HEK293T (cell line): ENCODE measurements at regions not wholly inside any gene's neighbourhood (a gene's known extent, or its start where the extent isn't known, plus 50 kb on each side); places are given as distances from the start of the nearest gene placed in this dataset.

ENCODE experiments used
- ELF4 ChIP-seq: fragments of 450-650 bp; IDR thresholded peaks from 2 replicates; pipeline ENCODE4 v1.6.1; 2017; ENCODE audit warnings: antibody characterized with exemption
- HDGF ChIP-seq: fragments of 450-650 bp; IDR thresholded peaks from 2 replicates; pipeline ENCODE4 v1.6.1; 2017; ENCODE audit warnings: antibody characterized with exemption, borderline replicate concordance
- SP1 ChIP-seq: fragments of 450-650 bp; IDR thresholded peaks from 2 replicates; pipeline ENCODE4 v1.6.1; 2017
- TARDBP ChIP-seq: fragments of 450-650 bp; IDR thresholded peaks from 2 replicates; pipeline ENCODE4 v1.6.1; 2016
- ZNF384 ChIP-seq: fragments of 450-650 bp; IDR thresholded peaks from 2 replicates; pipeline ENCODE4 v1.6.1; 2016

DNA sequence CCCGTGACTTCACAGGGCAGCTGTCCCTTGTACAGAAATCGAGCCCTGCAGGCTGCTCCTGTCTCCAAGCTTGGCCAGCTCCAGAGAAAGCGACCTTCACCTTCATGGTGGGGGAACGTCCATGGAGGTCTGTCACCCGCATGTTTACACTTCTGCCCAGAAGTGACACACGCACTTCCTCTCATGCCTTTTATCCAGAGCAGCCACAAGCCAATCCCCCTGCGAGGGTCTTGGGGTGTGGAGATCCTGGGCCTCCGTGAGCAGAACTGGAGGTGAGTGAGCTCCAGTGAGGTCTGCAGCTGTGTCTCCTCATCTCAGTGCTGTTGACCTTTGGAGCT lies 139.0 kb upstream of the TNS3 start:
- no peak for TF ChIP-seq ELF4
- TF ChIP-seq ZNF384: no peak
- TF ChIP-seq HDGF: no peak
- TF ChIP-seq SP1: no peak
- no peak for TF ChIP-seq TARDBP
